ENCODE measurements at regions not wholly inside any gene's neighbourhood (a gene's known extent, or its start where the extent isn't known, plus 50 kb on each side); places are given as distances from the start of the nearest gene placed in this dataset.

GRCh38 chr16:73389085-73389484, 341.2 kb upstream of the ZFHX3 start:
- H2AFZ ChIP-seq (ENCODE audit: low read length): no peak overlapping the region
- H4K20me1 ChIP-seq (ENCODE audit: insufficient read depth, low read length): no peaks in the 10 kb centered on the region
- no peak overlapping the region for H3K9ac ChIP-seq (ENCODE audit: low read length)
- no peaks in the 10 kb centered on the region for H3K79me2 ChIP-seq (ENCODE audit: insufficient read depth, low read length)
- no peak for TF ChIP-seq CTCF (IDR thresholded peaks at IDR 0.05; ENCODE audit: low read length)
- no peak for TF ChIP-seq EZH2 (IDR thresholded peaks at IDR 0.05; ENCODE audit: borderline replicate concordance, low read length)
- H3K4me1 ChIP-seq (ENCODE audit: insufficient read depth, low read length, severe bottlenecking): no peaks in the 10 kb centered on the region
- no peaks in the 10 kb centered on the region for H3K9me2 ChIP-seq (ENCODE audit: low read depth, low read length)
- H3K4me3 ChIP-seq (ENCODE audit: low read depth, low read length, poor library complexity, severe bottlenecking): no peak overlapping the region
- no peak overlapping the region for H3K27ac ChIP-seq (ENCODE audit: low read depth, low read length, poor library complexity, severe bottlenecking)
- H3K36me3 ChIP-seq (ENCODE audit: insufficient read depth, low read length): no peaks in the 10 kb centered on the region
- H3K9me3 ChIP-seq (ENCODE audit: low read length): no peaks in the 10 kb centered on the region
- no peak overlapping the region for H3K4me2 ChIP-seq (ENCODE audit: low read length)
- no peaks in the 10 kb centered on the region for H3F3A ChIP-seq (ENCODE audit: insufficient read depth, low read length)
- no peaks in the 10 kb centered on the region for H3K27me3 ChIP-seq (ENCODE audit: insufficient read depth, low read length)

- TF ChIP-seq CTCF (IDR thresholded peaks at IDR 0.05; ENCODE audit: low read length) (no peak), EZH2 (IDR thresholded peaks at IDR 0.05; ENCODE audit: borderline replicate concordance, low read length) (no peak)
- H3K9me2 ChIP-seq (ENCODE audit: low read depth, low read length): no peaks in the 10 kb centered on the region
- no peaks in the 10 kb centered on the region for H3K27me3 ChIP-seq (ENCODE audit: insufficient read depth, low read length)
- no peak overlapping the region for H2AFZ ChIP-seq (ENCODE audit: low read length)
- H3K36me3 ChIP-seq (ENCODE audit: insufficient read depth, low read length): no peaks in the 10 kb centered on the region
- H3K9me3 ChIP-seq (ENCODE audit: low read length): no peaks in the 10 kb centered on the region
- H3F3A ChIP-seq (ENCODE audit: insufficient read depth, low read length): no peaks in the 10 kb centered on the region
- no peaks in the 10 kb centered on the region for H3K4me1 ChIP-seq (ENCODE audit: insufficient read depth, low read length, severe bottlenecking)
- H3K79me2 ChIP-seq (ENCODE audit: insufficient read depth, low read length): no peaks in the 10 kb centered on the region
- H3K9ac ChIP-seq (ENCODE audit: low read length): no peak overlapping the region
- H3K4me3 ChIP-seq (ENCODE audit: low read depth, low read length, poor library complexity, severe bottlenecking): no peak overlapping the region
- no peak overlapping the region for H3K27ac ChIP-seq (ENCODE audit: low read depth, low read length, poor library complexity, severe bottlenecking)
- no peak overlapping the region for H3K4me2 ChIP-seq (ENCODE audit: low read length)
- no peaks in the 10 kb centered on the region for H4K20me1 ChIP-seq (ENCODE audit: insufficient read depth, low read length)
Observed at GRCh38 chr16:73387979-73388378, 340.1 kb upstream of the ZFHX3 start.

- TF ChIP-seq EZH2 (IDR thresholded peaks at IDR 0.05; ENCODE audit: borderline replicate concordance, low read length) (no peak), CTCF (IDR thresholded peaks at IDR 0.05; ENCODE audit: low read length) (no peak)
- H2AFZ ChIP-seq (ENCODE audit: low read length): no peak overlapping the region
Observed at GRCh38 chr16:73385696-73386095, 337.8 kb upstream of the ZFHX3 start.

More at GRCh38 chr16:73385696-73386095, 337.8 kb upstream of the ZFHX3 start:
- no peaks in the 10 kb centered on the region for H3K27me3 ChIP-seq (ENCODE audit: insufficient read depth, low read length)
- no peaks in the 10 kb centered on the region for H3F3A ChIP-seq (ENCODE audit: insufficient read depth, low read length)
- no peak overlapping the region for H3K9ac ChIP-seq (ENCODE audit: low read length)
- no peaks in the 10 kb centered on the region for H3K9me3 ChIP-seq (ENCODE audit: low read length)
- no peaks in the 10 kb centered on the region for H3K9me2 ChIP-seq (ENCODE audit: low read depth, low read length)
- no peak overlapping the region for H3K4me2 ChIP-seq (ENCODE audit: low read length)
- H3K27ac ChIP-seq (ENCODE audit: low read depth, low read length, poor library complexity, severe bottlenecking): no peak overlapping the region
- H3K4me1 ChIP-seq (ENCODE audit: insufficient read depth, low read length, severe bottlenecking): no peaks in the 10 kb centered on the region
- H3K4me3 ChIP-seq (ENCODE audit: low read depth, low read length, poor library complexity, severe bottlenecking): no peak overlapping the region
- no peaks in the 10 kb centered on the region for H3K36me3 ChIP-seq (ENCODE audit: insufficient read depth, low read length)
- no peaks in the 10 kb centered on the region for H3K79me2 ChIP-seq (ENCODE audit: insufficient read depth, low read length)
- no peaks in the 10 kb centered on the region for H4K20me1 ChIP-seq (ENCODE audit: insufficient read depth, low read length)
